ENCODE measurements at regions not wholly inside any gene's neighbourhood (a gene's known extent, or its start where the extent isn't known, plus 50 kb on each side); places are given as distances from the start of the nearest gene placed in this dataset.

GRCh38 chr7:104956753-104957450 is 57.1 kb upstream of the KMT2E start (continued):
- TF ChIP-seq, protein P1, sequence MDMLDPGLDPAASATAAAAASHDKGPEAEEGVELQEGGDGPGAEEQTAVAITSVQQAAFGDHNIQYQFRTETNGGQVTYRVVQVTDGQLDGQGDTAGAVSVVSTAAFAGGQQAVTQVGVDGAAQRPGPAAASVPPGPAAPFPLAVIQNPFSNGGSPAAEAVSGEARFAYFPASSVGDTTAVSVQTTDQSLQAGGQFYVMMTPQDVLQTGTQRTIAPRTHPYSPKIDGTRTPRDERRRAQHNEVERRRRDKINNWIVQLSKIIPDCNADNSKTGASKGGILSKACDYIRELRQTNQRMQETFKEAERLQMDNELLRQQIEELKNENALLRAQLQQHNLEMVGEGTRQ (IDR thresholded peaks at IDR 0.05; ENCODE audit: low read depth, low read length): no peak

DNA sequence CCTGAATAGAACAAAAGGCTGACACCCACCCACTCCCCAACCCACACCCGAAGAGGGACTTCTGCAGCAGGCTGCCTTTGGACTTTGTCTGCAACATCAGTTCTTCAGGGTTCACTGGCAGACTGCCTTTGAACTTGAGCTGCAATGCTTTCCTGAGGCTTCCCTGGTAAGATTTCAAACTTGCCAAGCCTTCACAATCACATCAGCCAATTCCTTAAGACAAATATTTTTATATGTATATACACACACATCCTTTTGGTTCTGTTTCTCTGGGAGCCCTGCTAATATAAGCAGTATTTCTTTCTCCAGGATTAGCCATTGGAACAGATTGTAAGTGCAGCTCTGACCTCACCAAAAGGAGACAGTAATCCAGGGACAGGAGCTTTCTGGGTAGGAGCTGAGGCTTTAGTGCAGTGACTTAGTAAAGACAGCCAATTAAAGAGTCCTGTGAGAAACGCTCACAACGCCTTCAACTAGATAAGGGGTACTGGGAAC is 55.6 kb upstream of the KMT2E start:
- H3K9me1 ChIP-seq (ENCODE audit: insufficient read depth, low read length): peaks cover 14% of the 10 kb centered on the region
- no TSS peak for BruUV-seq (replicated peaks)
- no peaks in the 10 kb centered on the region for H3K9me3 ChIP-seq (ENCODE audit: control insufficient read depth, insufficient read depth, low read length)
- WGBS, 2 experiments (ENCODE audit: extremely low coverage in 2 of 2, insufficient read length in 1 of 2): no CpG with 5 or more reads among the region's 3 CpGs
- peak overlapping the region; percentile 36; the same call in 1 of the 2 replicates for H3K23ac ChIP-seq (ENCODE audit: low read depth, low read length)
- H3K79me1 ChIP-seq (ENCODE audit: low read depth in 1 of 2, low read length in 2 of 2): no peaks in the 10 kb centered on the region
- peak overlapping the region; percentile 77; the same call in 1 of the 2 replicates for H2BK20ac ChIP-seq (ENCODE audit: low read depth, low read length)
- DNase-seq: peak; percentile 81
- H3K4me3 ChIP-seq (ENCODE audit: insufficient read depth, low read depth, low read length): no peak overlapping the region
- H4K20me1 ChIP-seq (ENCODE audit: insufficient read depth, low read length): no peaks in the 10 kb centered on the region
- H3K4me2 ChIP-seq (ENCODE audit: low read depth, low read length): 0 out of 2 replicates have a peak overlapping the region, but pooled peaks have one; percentile 44
- H3K14ac ChIP-seq (replicated peaks; ENCODE audit: low read depth, low read length): peak overlapping the region; percentile 64; the same call in 1 of the 2 replicates
- H2BK5ac ChIP-seq (ENCODE audit: low read depth, low read length, poor library complexity, severe bottlenecking): peak overlapping the region; percentile 43
- CTCF ChIA-PET: no interaction called here
- POLR2A ChIA-PET (ENCODE audit: unreplicated experiment): no interaction called here
- no peak overlapping the region; the same call in 2 of the 3 replicates for H2BK15ac ChIP-seq (ENCODE audit: low read depth, low read length)
- H4K8ac ChIP-seq (ENCODE audit: low read depth in 2 of 2, low read length in 2 of 2): peak overlapping the region in 1 of 2 experiments; percentile 27; a peak in 1 of 4 replicates
- peak overlapping the region; percentile 57; the same call in 1 of the 2 replicates for H4K5ac ChIP-seq (ENCODE audit: low read depth, low read length)
- peak overlapping the region; percentile 66; the same call in 1 of the 2 replicates for H3K27ac ChIP-seq (ENCODE audit: insufficient read depth, low read length)
- peak; percentile 79 for ATAC-seq (ENCODE audit: low read depth)
- dilution Hi-C loops (cut with HindIII; ENCODE audit: low sequenced_read_pairs, unreplicated experiment) (no loop called here), in situ Hi-C loops (cut with MboI; ENCODE audit: low sequenced_read_pairs) (no loop called here), intact Hi-C loops (cut with micrococcal nuclease) (no loop called here)
- H2AK5ac ChIP-seq (ENCODE audit: low read depth, low read length): peak overlapping the region; percentile 42; the same call in 1 of the 2 replicates
- H2AFZ ChIP-seq (replicated peaks; ENCODE audit: low read length, poor library complexity): no peak overlapping the region
- no peak overlapping the region for H3K56ac ChIP-seq (ENCODE audit: extremely low read depth, insufficient read depth, low read length)
- no peaks in the 10 kb centered on the region for H3K36me3 ChIP-seq (ENCODE audit: control insufficient read depth, insufficient read depth, low read length)
- peak overlapping the region; percentile 82; the same call in 1 of the 2 replicates for H3K18ac ChIP-seq (ENCODE audit: low read depth, low read length)
- H3K9ac ChIP-seq (ENCODE audit: low read depth, low read length): 0 out of 2 replicates have a peak overlapping the region, but pooled peaks have one; percentile 20
- no peaks in the 10 kb centered on the region for H3K27me3 ChIP-seq (ENCODE audit: control insufficient read depth, insufficient read depth, low read length)
- peak overlapping the region; percentile 53 for H3K4ac ChIP-seq (ENCODE audit: low read depth, low read length)
- TF ChIP-seq RFX5 (IDR thresholded peaks at IDR 0.05; ENCODE audit: low read depth, low read length) (no peak), MAZ (IDR thresholded peaks at IDR 0.05; ENCODE audit: borderline replicate concordance, low read depth, low read length) (no peak), MXI1 (IDR thresholded peaks at IDR 0.05; ENCODE audit: borderline replicate concordance, low read depth, low read length) (no peak), POLR2A (IDR thresholded peaks at IDR 0.05; ENCODE audit: low read depth, low read length) (no peak), MAFK (IDR thresholded peaks at IDR 0.05; ENCODE audit: low read depth, low read length) (no peak), NFE2L2 (IDR thresholded peaks at IDR 0.05; ENCODE audit: low read depth, low read length) (no peak)
- TF ChIP-seq, protein P2, sequence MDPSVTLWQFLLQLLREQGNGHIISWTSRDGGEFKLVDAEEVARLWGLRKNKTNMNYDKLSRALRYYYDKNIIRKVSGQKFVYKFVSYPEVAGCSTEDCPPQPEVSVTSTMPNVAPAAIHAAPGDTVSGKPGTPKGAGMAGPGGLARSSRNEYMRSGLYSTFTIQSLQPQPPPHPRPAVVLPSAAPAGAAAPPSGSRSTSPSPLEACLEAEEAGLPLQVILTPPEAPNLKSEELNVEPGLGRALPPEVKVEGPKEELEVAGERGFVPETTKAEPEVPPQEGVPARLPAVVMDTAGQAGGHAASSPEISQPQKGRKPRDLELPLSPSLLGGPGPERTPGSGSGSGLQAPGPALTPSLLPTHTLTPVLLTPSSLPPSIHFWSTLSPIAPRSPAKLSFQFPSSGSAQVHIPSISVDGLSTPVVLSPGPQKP (IDR thresholded peaks at IDR 0.05; ENCODE audit: borderline replicate concordance, low read depth, low read length): no peak
- peaks cover 23% of the 10 kb centered on the region for H3K4me1 ChIP-seq (ENCODE audit: control insufficient read depth, insufficient read depth, low read length)
- no peak overlapping the region for H2AK9ac ChIP-seq (replicated peaks; ENCODE audit: low read depth, low read length, poor library complexity)
- no peak overlapping the region for H4K91ac ChIP-seq (ENCODE audit: insufficient read depth, low read depth, low read length)
- H2BK120ac ChIP-seq (ENCODE audit: low read depth, low read length): peak overlapping the region; percentile 69
